ENCODE measurements at regions not wholly inside any gene's neighbourhood (a gene's known extent, or its start where the extent isn't known, plus 50 kb on each side); places are given as distances from the start of the nearest gene placed in this dataset.

DNA sequence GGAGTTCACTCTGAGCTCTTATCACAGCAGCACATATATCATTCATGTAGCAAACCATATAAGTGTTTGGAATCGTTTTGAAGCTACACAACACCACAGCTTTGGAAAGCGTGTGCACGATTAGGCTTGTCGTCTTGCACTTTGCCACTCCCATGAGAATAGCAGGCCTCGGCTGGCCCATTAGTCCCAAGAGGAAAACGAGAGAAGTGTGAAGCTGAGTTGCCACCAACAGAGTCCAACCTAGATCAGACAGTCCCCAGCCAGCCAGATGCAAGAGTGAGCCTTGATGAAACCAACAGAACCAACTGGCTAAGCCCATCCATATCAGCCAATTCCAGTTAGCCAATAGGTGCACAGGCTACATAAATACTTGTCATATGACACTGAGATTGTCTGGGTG is 238.4 kb downstream of the C1orf94 start:
- DNase-seq, result no peak
- TF ChIP-seq EZH2phosphoT487 (IDR thresholded peaks at IDR 0.05; ENCODE audit: insufficient read depth, low read depth), result no peak
- TF ChIP-seq EZH2 (IDR thresholded peaks at IDR 0.05; ENCODE audit: insufficient read depth, poor library complexity, severe bottlenecking), result no peak
- WGBS, 2 experiments (ENCODE audit: low coverage in 1 of 2, low lambda C conversion rate in 2 of 2, missing lambda C conversion rate in 2 of 2), result 44 to 47% methylated on average over 6 of the region's 6 CpGs

DNA sequence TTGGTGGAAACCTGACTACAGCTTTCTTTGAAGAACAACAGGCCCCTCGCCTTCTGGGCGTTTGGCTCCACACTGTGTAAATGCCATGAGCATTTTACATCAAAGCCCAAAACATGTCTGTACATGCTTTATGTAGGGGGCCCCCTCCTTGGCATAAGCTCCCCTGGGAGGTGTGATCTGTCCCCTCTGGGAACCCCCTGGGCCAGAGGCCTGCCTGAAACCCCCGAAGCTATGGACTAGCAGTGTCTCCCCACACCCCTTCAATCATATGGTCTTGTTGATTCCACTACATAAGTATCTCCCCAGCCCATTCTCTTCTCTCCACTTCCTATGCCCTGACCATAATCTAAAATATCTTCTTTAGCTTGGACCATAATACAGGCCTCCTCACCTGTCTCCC is 241.5 kb downstream of the C1orf94 start:
- Histone ChIP-seq H3F3A (ENCODE audit: insufficient read depth) (no peaks in the 10 kb centered on the region), H3K9me3 (ENCODE audit: low read depth) (no peaks in the 10 kb centered on the region), H3K27me3 (replicated peaks; ENCODE audit: insufficient read depth) (peaks cover 22% of the 10 kb centered on the region), H2AFZ (no peak overlapping the region), H3K9ac (no peak overlapping the region), H3K4me1 (ENCODE audit: insufficient read depth) (no peaks in the 10 kb centered on the region), H3K4me3 (no peak overlapping the region), H3K79me2 (ENCODE audit: insufficient read depth) (no peaks in the 10 kb centered on the region), H3K36me3 (ENCODE audit: low read depth) (no peaks in the 10 kb centered on the region), H3K4me2 (ENCODE audit: unreplicated experiment) (no peak overlapping the region), H3K27ac (no peak overlapping the region), H4K20me1 (ENCODE audit: insufficient read depth) (no peaks in the 10 kb centered on the region), H3K9me2 (ENCODE audit: insufficient read depth) (no peaks in the 10 kb centered on the region)
- TF ChIP-seq EZH2 (IDR thresholded peaks at IDR 0.05; ENCODE audit: insufficient read depth, poor library complexity, severe bottlenecking) (no peak), EZH2phosphoT487 (IDR thresholded peaks at IDR 0.05; ENCODE audit: insufficient read depth, low read depth) (no peak)
- in situ Hi-C loops (cut with MboI), result no loop called here
- DNase-seq, result no peak
- WGBS, 2 experiments (ENCODE audit: low coverage in 1 of 2, low lambda C conversion rate in 2 of 2, missing lambda C conversion rate in 2 of 2), result 31% methylated on average over 3 of the region's 3 CpGs

More for the DNA sequence above, 238.4 kb downstream of the C1orf94 start:
- no peak overlapping the region for H2AFZ ChIP-seq
- no peak overlapping the region for H3K27ac ChIP-seq
- no peaks in the 10 kb centered on the region; the same call in 1 of the 2 replicates for H3K27me3 ChIP-seq (replicated peaks; ENCODE audit: insufficient read depth)
- H4K20me1 ChIP-seq (ENCODE audit: insufficient read depth), result no peaks in the 10 kb centered on the region
- no peaks in the 10 kb centered on the region for H3K4me1 ChIP-seq (ENCODE audit: insufficient read depth)
- in situ Hi-C loops (cut with MboI), result no loop called here
- no peak overlapping the region for H3K4me3 ChIP-seq
- no peaks in the 10 kb centered on the region for H3F3A ChIP-seq (ENCODE audit: insufficient read depth)
- no peak overlapping the region for H3K4me2 ChIP-seq (ENCODE audit: unreplicated experiment)
- no peaks in the 10 kb centered on the region for H3K36me3 ChIP-seq (ENCODE audit: low read depth)
- H3K9me2 ChIP-seq (ENCODE audit: insufficient read depth), result no peaks in the 10 kb centered on the region
- no peaks in the 10 kb centered on the region for H3K9me3 ChIP-seq (ENCODE audit: low read depth)
- no peak overlapping the region for H3K9ac ChIP-seq
- H3K79me2 ChIP-seq (ENCODE audit: insufficient read depth), result no peaks in the 10 kb centered on the region

GRCh38 chr1:34419663-34420136 is 243.0 kb downstream of the C1orf94 start:
- peak; percentile 50 for DNase-seq
- no peaks in the 10 kb centered on the region for H3K79me2 ChIP-seq (ENCODE audit: insufficient read depth)
- no peak overlapping the region for H3K9ac ChIP-seq
- in situ Hi-C loops (cut with MboI), result no loop called here
- no peak overlapping the region for H3K27ac ChIP-seq
- WGBS, 2 experiments (ENCODE audit: low coverage in 1 of 2, low lambda C conversion rate in 2 of 2, missing lambda C conversion rate in 2 of 2), result 25 to 36% methylated on average over 5 of the region's 5 CpGs
- H3K4me2 ChIP-seq (ENCODE audit: unreplicated experiment), result no peak overlapping the region
- no peak overlapping the region for H3K4me3 ChIP-seq
- no peaks in the 10 kb centered on the region for H3K9me3 ChIP-seq (ENCODE audit: low read depth)
- peaks cover 22% of the 10 kb centered on the region for H3K27me3 ChIP-seq (replicated peaks; ENCODE audit: insufficient read depth)
- H3K4me1 ChIP-seq (ENCODE audit: insufficient read depth), result no peaks in the 10 kb centered on the region
- TF ChIP-seq EZH2 (IDR thresholded peaks at IDR 0.05; ENCODE audit: insufficient read depth, poor library complexity, severe bottlenecking), result no peak
- no peak for TF ChIP-seq EZH2phosphoT487 (IDR thresholded peaks at IDR 0.05; ENCODE audit: insufficient read depth, low read depth)
- no peaks in the 10 kb centered on the region for H3K36me3 ChIP-seq (ENCODE audit: low read depth)
- no peaks in the 10 kb centered on the region for H4K20me1 ChIP-seq (ENCODE audit: insufficient read depth)
- H3F3A ChIP-seq (ENCODE audit: insufficient read depth), result no peaks in the 10 kb centered on the region
- no peak overlapping the region for H2AFZ ChIP-seq
- no peaks in the 10 kb centered on the region for H3K9me2 ChIP-seq (ENCODE audit: insufficient read depth)

DNA sequence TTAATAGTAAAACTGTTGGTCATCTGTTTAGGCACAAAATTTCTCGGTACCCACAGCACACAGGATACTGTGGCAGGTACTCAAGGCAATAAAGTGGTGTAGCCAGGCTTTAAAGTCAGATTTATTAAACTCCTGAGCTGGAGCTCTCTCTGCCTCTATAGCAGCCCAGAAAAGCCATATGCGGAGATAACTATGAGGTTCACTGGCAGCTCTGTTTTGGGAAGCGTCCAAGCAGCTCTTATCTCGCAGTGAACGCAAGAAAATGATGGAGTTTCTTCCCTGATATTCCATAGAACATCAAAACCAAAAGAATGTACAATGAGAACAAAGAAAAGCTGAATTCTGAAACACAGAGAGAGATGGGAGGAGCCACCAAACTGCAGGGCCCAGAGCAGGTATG is 248.3 kb downstream of the C1orf94 start:
- TF ChIP-seq EZH2 (IDR thresholded peaks at IDR 0.05; ENCODE audit: insufficient read depth, poor library complexity, severe bottlenecking) (no peak), EZH2phosphoT487 (IDR thresholded peaks at IDR 0.05; ENCODE audit: insufficient read depth, low read depth) (no peak)
- Histone ChIP-seq H3K36me3 (ENCODE audit: low read depth) (no peaks in the 10 kb centered on the region), H3K9ac (no peak overlapping the region), H3K4me3 (no peak overlapping the region), H3K9me2 (ENCODE audit: insufficient read depth) (no peaks in the 10 kb centered on the region), H3K9me3 (ENCODE audit: low read depth) (no peaks in the 10 kb centered on the region), H4K20me1 (ENCODE audit: insufficient read depth) (no peaks in the 10 kb centered on the region), H3K79me2 (ENCODE audit: insufficient read depth) (no peaks in the 10 kb centered on the region), H3K27ac (no peak overlapping the region), H2AFZ (no peak overlapping the region), H3F3A (ENCODE audit: insufficient read depth) (no peaks in the 10 kb centered on the region), H3K27me3 (replicated peaks; ENCODE audit: insufficient read depth) (peaks cover 22% of the 10 kb centered on the region), H3K4me1 (ENCODE audit: insufficient read depth) (no peaks in the 10 kb centered on the region), H3K4me2 (ENCODE audit: unreplicated experiment) (no peak overlapping the region)
- DNase-seq, result no peak
- in situ Hi-C loops (cut with MboI), result no loop called here
- 57% methylated on average over 5 of the region's 5 CpGs for WGBS, 2 experiments (ENCODE audit: low coverage in 1 of 2, low lambda C conversion rate in 2 of 2, missing lambda C conversion rate in 2 of 2)

DNA sequence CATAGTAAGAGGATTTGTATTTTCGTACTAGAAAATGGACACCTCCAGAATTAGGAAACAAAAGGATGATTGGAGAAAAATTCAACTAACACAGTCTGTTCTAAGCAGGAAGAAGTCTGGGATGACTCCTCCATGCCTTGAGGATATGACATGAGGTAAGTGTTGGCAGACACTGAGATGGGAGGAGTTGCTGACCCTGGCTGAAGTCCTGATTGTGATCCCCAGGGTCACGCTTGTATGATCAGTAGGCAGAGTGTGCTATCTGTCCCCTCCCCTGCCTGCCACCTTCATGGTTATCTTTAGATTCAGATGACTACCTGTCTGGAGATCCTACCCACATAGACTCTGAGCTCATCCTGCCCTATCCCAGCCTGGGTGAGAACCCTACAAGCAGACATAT is 249.1 kb downstream of the C1orf94 start:
- 2 to 10% methylated on average over 2 of the region's 2 CpGs for WGBS, 2 experiments (ENCODE audit: low coverage in 1 of 2, low lambda C conversion rate in 2 of 2, missing lambda C conversion rate in 2 of 2)
- no peak overlapping the region for H3K9ac ChIP-seq
- in situ Hi-C loops (cut with MboI), result no loop called here
- H3K79me2 ChIP-seq (ENCODE audit: insufficient read depth), result no peaks in the 10 kb centered on the region
- no peaks in the 10 kb centered on the region for H4K20me1 ChIP-seq (ENCODE audit: insufficient read depth)
- no peak overlapping the region for H3K27ac ChIP-seq
- TF ChIP-seq EZH2phosphoT487 (IDR thresholded peaks at IDR 0.05; ENCODE audit: insufficient read depth, low read depth), result no peak
- no peak for TF ChIP-seq EZH2 (IDR thresholded peaks at IDR 0.05; ENCODE audit: insufficient read depth, poor library complexity, severe bottlenecking)
- H3K4me3 ChIP-seq, result no peak overlapping the region
- peaks cover 17% of the 10 kb centered on the region for H3K27me3 ChIP-seq (replicated peaks; ENCODE audit: insufficient read depth)
- H3K4me1 ChIP-seq (ENCODE audit: insufficient read depth), result no peaks in the 10 kb centered on the region
- no peaks in the 10 kb centered on the region for H3K36me3 ChIP-seq (ENCODE audit: low read depth)
- no peaks in the 10 kb centered on the region for H3K9me3 ChIP-seq (ENCODE audit: low read depth)
- no peak for DNase-seq
- H2AFZ ChIP-seq, result no peak overlapping the region
- H3K4me2 ChIP-seq (ENCODE audit: unreplicated experiment), result no peak overlapping the region
- no peaks in the 10 kb centered on the region for H3K9me2 ChIP-seq (ENCODE audit: insufficient read depth)
- H3F3A ChIP-seq (ENCODE audit: insufficient read depth), result no peaks in the 10 kb centered on the region
